ENCODE measurements at regions not wholly inside any gene's neighbourhood (a gene's known extent, or its start where the extent isn't known, plus 50 kb on each side); places are given as distances from the start of the nearest gene placed in this dataset.

DNA sequence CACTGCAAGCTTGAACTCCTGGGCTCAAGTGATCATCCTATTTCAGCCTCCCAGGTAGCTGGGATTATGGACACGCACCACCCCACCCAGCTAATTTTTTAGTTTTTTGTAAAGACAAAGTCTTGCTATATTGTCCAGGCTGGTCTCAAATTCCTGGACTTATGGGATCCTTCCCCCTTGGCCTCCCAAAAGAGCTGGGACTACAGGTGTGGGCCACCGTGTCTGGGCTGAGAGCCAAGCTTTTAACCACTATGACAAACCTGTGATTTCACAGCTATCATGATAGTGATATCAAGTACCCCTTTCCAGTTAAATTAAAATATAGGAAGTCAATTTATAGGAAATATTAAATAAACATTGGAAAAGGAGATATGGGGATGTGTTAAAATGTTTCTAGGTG, 74.6 kb upstream of the IRX6 start:
- no peak for ATAC-seq (ENCODE audit: low read depth)
- no peak overlapping the region for H3K4me3 ChIP-seq (ENCODE audit: control extremely low read depth in 1 of 5, extremely low read depth in 1 of 5, insufficient read depth in 1 of 5, low read depth in 2 of 5, low read length in 4 of 5)
- no peak overlapping the region for H2AFZ ChIP-seq (ENCODE audit: insufficient read depth, low read depth, low read length, poor library complexity, severe bottlenecking)
- Mint-ChIP-seq H3K27ac (no peak overlapping the region), H3K4me1 (no peaks in the 10 kb centered on the region), H3K9me3 (ENCODE audit: insufficient read depth) (peaks cover 4% of the 10 kb centered on the region), H3K4me3 (no peak overlapping the region), H3K27me3 (peaks cover 5% of the 10 kb centered on the region)
- DNase-seq: no peak
- TF ChIP-seq EZH2 (IDR thresholded peaks at IDR 0.05; ENCODE audit: borderline replicate concordance, insufficient read depth, low read depth, low read length, poor library complexity, severe bottlenecking): no peak
- TF ChIP-seq, protein P1, sequence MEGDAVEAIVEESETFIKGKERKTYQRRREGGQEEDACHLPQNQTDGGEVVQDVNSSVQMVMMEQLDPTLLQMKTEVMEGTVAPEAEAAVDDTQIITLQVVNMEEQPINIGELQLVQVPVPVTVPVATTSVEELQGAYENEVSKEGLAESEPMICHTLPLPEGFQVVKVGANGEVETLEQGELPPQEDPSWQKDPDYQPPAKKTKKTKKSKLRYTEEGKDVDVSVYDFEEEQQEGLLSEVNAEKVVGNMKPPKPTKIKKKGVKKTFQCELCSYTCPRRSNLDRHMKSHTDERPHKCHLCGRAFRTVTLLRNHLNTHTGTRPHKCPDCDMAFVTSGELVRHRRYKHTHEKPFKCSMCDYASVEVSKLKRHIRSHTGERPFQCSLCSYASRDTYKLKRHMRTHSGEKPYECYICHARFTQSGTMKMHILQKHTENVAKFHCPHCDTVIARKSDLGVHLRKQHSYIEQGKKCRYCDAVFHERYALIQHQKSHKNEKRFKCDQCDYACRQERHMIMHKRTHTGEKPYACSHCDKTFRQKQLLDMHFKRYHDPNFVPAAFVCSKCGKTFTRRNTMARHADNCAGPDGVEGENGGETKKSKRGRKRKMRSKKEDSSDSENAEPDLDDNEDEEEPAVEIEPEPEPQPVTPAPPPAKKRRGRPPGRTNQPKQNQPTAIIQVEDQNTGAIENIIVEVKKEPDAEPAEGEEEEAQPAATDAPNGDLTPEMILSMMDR (IDR thresholded peaks at IDR 0.05): no peak
- ChIA-PET CTCF (interaction anchor here (1.0 kb wide), 1 partner anchor 8 kb away, joined by 3 read pairs; no protein-coding TSS in a partner anchor), POLR2A (no interaction called here)
- WGBS (ENCODE audit: insufficient coverage): no CpG with 5 or more reads among the region's 2 CpGs
- intact Hi-C loops (cut with micrococcal nuclease): no loop called here
- peaks cover 0 to 4% (median 0%) of the 10 kb centered on the region in 4 experiments for H3K27me3 ChIP-seq (replicated peaks in 1 of 4; ENCODE audit: control extremely low read depth in 1 of 4, control insufficient read depth in 3 of 4, insufficient read depth in 4 of 4, low read length in 3 of 4)
- H3K4me1 ChIP-seq (ENCODE audit: control insufficient read depth in 2 of 2, insufficient read depth in 2 of 2, low read length in 2 of 2): no peaks in the 10 kb centered on the region
- no peak overlapping the region for H3K4me2 ChIP-seq (replicated peaks; ENCODE audit: low read depth, low read length, poor library complexity, severe bottlenecking)
- no peaks in the 10 kb centered on the region for H4K20me1 ChIP-seq (ENCODE audit: control insufficient read depth, insufficient read depth, low read length, poor library complexity, severe bottlenecking)
- no peaks in the 10 kb centered on the region for H3K9me3 ChIP-seq (ENCODE audit: control extremely low read depth in 1 of 3, control insufficient read depth in 2 of 3, insufficient read depth in 1 of 3, low read length in 2 of 3)
- no peaks in the 10 kb centered on the region for H3K79me2 ChIP-seq (ENCODE audit: control insufficient read depth, insufficient read depth, low read length)
- H3K27ac ChIP-seq (ENCODE audit: low read length in 2 of 2): no peak overlapping the region
- H3K36me3 ChIP-seq (replicated peaks in 1 of 2; ENCODE audit: control extremely low read depth in 1 of 2, control insufficient read depth in 1 of 2, extremely low read depth in 1 of 2, insufficient read depth in 2 of 2, low read length in 1 of 2): no peaks in the 10 kb centered on the region
- H3K9ac ChIP-seq (ENCODE audit: low read length): no peak overlapping the region

DNA sequence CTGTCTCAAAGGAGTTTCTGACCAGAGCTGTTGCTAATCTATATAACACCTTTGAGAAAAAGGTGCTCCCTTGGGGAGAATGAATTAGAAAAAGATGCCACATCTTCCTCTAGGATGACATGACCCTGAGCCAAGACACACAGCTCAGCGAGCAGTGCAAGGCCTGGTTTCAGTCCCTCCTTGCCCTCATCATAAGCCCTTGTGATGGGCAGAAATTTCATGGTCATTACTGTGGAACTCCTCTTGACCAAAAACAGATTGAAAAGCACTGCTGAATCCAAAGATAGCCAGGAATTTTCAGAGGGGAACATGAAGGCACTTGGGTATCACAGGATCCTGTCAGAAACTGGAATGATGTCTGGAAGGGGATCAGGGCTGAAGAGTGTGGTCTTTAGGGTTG, 74.1 kb upstream of the IRX6 start:
- TF ChIP-seq, protein P1 (IDR thresholded peaks at IDR 0.05): no peak
- TF ChIP-seq EZH2 (IDR thresholded peaks at IDR 0.05; ENCODE audit: borderline replicate concordance, insufficient read depth, low read depth, low read length, poor library complexity, severe bottlenecking): no peak
- Histone ChIP-seq H3K9ac (ENCODE audit: low read length) (no peak overlapping the region), H3K36me3 (replicated peaks in 1 of 2; ENCODE audit: control extremely low read depth in 1 of 2, control insufficient read depth in 1 of 2, extremely low read depth in 1 of 2, insufficient read depth in 2 of 2, low read length in 1 of 2) (no peaks in the 10 kb centered on the region), H3K27ac (ENCODE audit: low read length in 2 of 2) (no peak overlapping the region), H4K20me1 (ENCODE audit: control insufficient read depth, insufficient read depth, low read length, poor library complexity, severe bottlenecking) (no peaks in the 10 kb centered on the region), H2AFZ (ENCODE audit: insufficient read depth, low read depth, low read length, poor library complexity, severe bottlenecking) (no peak overlapping the region), H3K4me1 (ENCODE audit: control insufficient read depth in 2 of 2, insufficient read depth in 2 of 2, low read length in 2 of 2) (no peaks in the 10 kb centered on the region), H3K79me2 (ENCODE audit: control insufficient read depth, insufficient read depth, low read length) (no peaks in the 10 kb centered on the region), H3K9me3 (ENCODE audit: control extremely low read depth in 1 of 3, control insufficient read depth in 2 of 3, insufficient read depth in 1 of 3, low read length in 2 of 3) (no peaks in the 10 kb centered on the region), H3K4me2 (replicated peaks; ENCODE audit: low read depth, low read length, poor library complexity, severe bottlenecking) (no peak overlapping the region), H3K4me3 (ENCODE audit: control extremely low read depth in 1 of 5, extremely low read depth in 1 of 5, insufficient read depth in 1 of 5, low read depth in 2 of 5, low read length in 4 of 5) (no peak overlapping the region), H3K27me3 (replicated peaks in 1 of 4; ENCODE audit: control extremely low read depth in 1 of 4, control insufficient read depth in 3 of 4, insufficient read depth in 4 of 4, low read length in 3 of 4) (peaks cover 0 to 4% (median 0%) of the 10 kb centered on the region in 4 experiments)
- no peak overlapping the region for H3K27ac Mint-ChIP-seq
- intact Hi-C loops (cut with micrococcal nuclease): no loop called here
- DNase-seq (no peak), ATAC-seq (ENCODE audit: low read depth) (no peak)
- CTCF ChIA-PET: interaction anchor here (1.0 kb wide), 1 partner anchor 8 kb away, joined by 3 read pairs; no protein-coding TSS in a partner anchor
- H3K9me3 Mint-ChIP-seq (ENCODE audit: insufficient read depth): peaks cover 4% of the 10 kb centered on the region
- H3K27me3 Mint-ChIP-seq: peaks cover 5% of the 10 kb centered on the region
- POLR2A ChIA-PET: no interaction called here
- no CpG with 5 or more reads among the region's 1 CpG for WGBS (ENCODE audit: insufficient coverage)
- H3K4me3 Mint-ChIP-seq: no peak overlapping the region
- H3K4me1 Mint-ChIP-seq: no peaks in the 10 kb centered on the region
